WTC11 (cell line): ENCODE measurements at regions not wholly inside any gene's neighbourhood (a gene's known extent, or its start where the extent isn't known, plus 50 kb on each side); places are given as distances from the start of the nearest gene placed in this dataset.

ENCODE experiments used
- ATAC-seq: fragments of 200-7000 bp; cut with Tn5 transposase; 2 replicates; pipeline ENCODE4 v1.10.0; 2021; ENCODE audit warnings: mild to moderate bottlenecking, moderate library complexity
- CTCF ChIA-PET: fragments of 300-600 bp; sonication (Branson Sonifier 250); formaldehyde crosslinking; loops from one replicate; lab custom pipeline; 2021; ENCODE audit warnings: antibody characterized with exemption; lab: Charles Lee
- POLR2A ChIA-PET: fragments of 350-600 bp; sonication (Branson Sonifier 250); formaldehyde crosslinking; loops from one replicate; lab custom pipeline; 2021; ENCODE audit warnings: antibody characterized with exemption; lab: Charles Lee
- DNase-seq: peaks from one replicate; pipeline ENCODE4 v3.0.0; 2021; ENCODE audit warnings: low spot score
- H3K27ac Mint-ChIP-seq: 2 replicates; pipeline ENCODE4 v1.8.0; 2021; ENCODE audit warnings: mixed read lengths
- H3K27me3 Mint-ChIP-seq: 2 replicates; pipeline ENCODE4 v1.8.0; 2021; ENCODE audit warnings: low read depth, mild to moderate bottlenecking, moderate library complexity, mixed read lengths
- H3K36me3 Mint-ChIP-seq: 2 replicates; pipeline ENCODE4 v1.8.0; 2021; ENCODE audit warnings: mixed read lengths
- H3K4me1 Mint-ChIP-seq: 2 replicates; pipeline ENCODE4 v1.8.0; 2022; ENCODE audit warnings: mixed read lengths
- H3K4me3 Mint-ChIP-seq: 2 replicates; pipeline ENCODE4 v1.8.0; 2021; ENCODE audit warnings: mild to moderate bottlenecking, moderate library complexity, mixed read lengths
- H3K9me3 Mint-ChIP-seq: 2 replicates; pipeline ENCODE4 v1.8.0; 2021; ENCODE audit warnings: mixed read lengths
- ELF4 ChIP-seq: sonication (generic); formaldehyde crosslinking; IDR thresholded peaks from 2 replicates; pipeline ENCODE4 v1.8.1; 2022; ENCODE audit warnings: low read depth, mild to moderate bottlenecking, moderate library complexity, missing genetic modification reagents
- EMX1 ChIP-seq: fragments of 250-450 bp; sonication (Bioruptor Pico); IDR thresholded peaks from 2 replicates; pipeline ENCODE4 v1.8.0; 2021; ENCODE audit warnings: mild to moderate bottlenecking
- GABPB1 ChIP-seq: sonication (generic); formaldehyde crosslinking; IDR thresholded peaks from 2 replicates; pipeline ENCODE4 v1.8.1; 2023; ENCODE audit warnings: mild to moderate bottlenecking, missing genetic modification reagents
- GTF2I ChIP-seq: fragments of 250-450 bp; sonication (Bioruptor Pico); conservative IDR thresholded peaks from 2 replicates; pipeline ENCODE4 v1.4.0; 2021; ENCODE audit warnings: mild to moderate bottlenecking
- JAZF1 ChIP-seq: fragments of 250-450 bp; sonication (Bioruptor Pico); IDR thresholded peaks from 2 replicates; pipeline ENCODE4 v1.9.0; 2021; ENCODE audit warnings: moderate library complexity, mild to moderate bottlenecking, inconsistent platforms
- OVOL2 ChIP-seq: fragments of 250-450 bp; sonication (Bioruptor Pico); IDR thresholded peaks from 2 replicates; pipeline ENCODE4 v1.9.0; 2021; ENCODE audit warnings: mild to moderate bottlenecking, borderline replicate concordance
- PRRX2 ChIP-seq: fragments of 250-450 bp; sonication (Bioruptor Pico); IDR thresholded peaks from 2 replicates; pipeline ENCODE4 v1.8.0; 2021; ENCODE audit warnings: mild to moderate bottlenecking
- RORB ChIP-seq: fragments of 250-450 bp; sonication (Bioruptor Pico); IDR thresholded peaks from 2 replicates; pipeline ENCODE4 v1.9.0; 2021; ENCODE audit warnings: mild to moderate bottlenecking
- ZNF121 ChIP-seq: sonication (generic); formaldehyde crosslinking; IDR thresholded peaks from 2 replicates; pipeline ENCODE4 v1.8.0; 2023; ENCODE audit warnings: missing genetic modification reagents
- ZNF138 ChIP-seq: sonication (generic); formaldehyde crosslinking; conservative IDR thresholded peaks from 2 replicates; pipeline ENCODE4 v1.8.1; 2022; ENCODE audit warnings: mild to moderate bottlenecking, moderate library complexity, missing genetic modification reagents
- ZNF396 ChIP-seq: fragments of 250-450 bp; sonication (Bioruptor Pico); IDR thresholded peaks from 2 replicates; pipeline ENCODE4 v1.8.0; 2021; ENCODE audit warnings: mild to moderate bottlenecking, moderate library complexity, borderline replicate concordance
- ZNF423 ChIP-seq: fragments of 250-450 bp; sonication (Bioruptor Pico); IDR thresholded peaks from 2 replicates; pipeline ENCODE4 v2.1.2; 2022; ENCODE audit warnings: mild to moderate bottlenecking, moderate library complexity
- ZNF671 ChIP-seq: fragments of 250-450 bp; sonication (Bioruptor Pico); IDR thresholded peaks from 2 replicates; pipeline ENCODE4 v1.8.0; 2021; ENCODE audit warnings: mild to moderate bottlenecking
- TF ChIP-seq, protein P1 (sequence below): sonication (generic); formaldehyde crosslinking; IDR thresholded peaks from 2 replicates; pipeline ENCODE4 v1.8.0; 2022; ENCODE audit warnings: missing genetic modification reagents
- TF ChIP-seq, protein P2 (sequence below): fragments of 250-450 bp; sonication (Bioruptor Pico); IDR thresholded peaks from 2 replicates; pipeline ENCODE4 v2.1.2; 2022; ENCODE audit warnings: mild to moderate bottlenecking, moderate library complexity
- TF ChIP-seq, protein P3 (sequence below): sonication (generic); formaldehyde crosslinking; IDR thresholded peaks from 2 replicates; pipeline ENCODE4 v1.8.0; 2022; ENCODE audit warnings: mild to moderate bottlenecking, missing genetic modification reagents
- TF ChIP-seq, protein P4 (sequence below): sonication (generic); formaldehyde crosslinking; IDR thresholded peaks from 2 replicates; pipeline ENCODE4 v1.8.1; 2022; ENCODE audit warnings: missing genetic modification reagents, borderline replicate concordance
- TF ChIP-seq, protein P5 (sequence below): sonication (generic); formaldehyde crosslinking; IDR thresholded peaks from 2 replicates; pipeline ENCODE4 v1.8.1; 2023; ENCODE audit warnings: mild to moderate bottlenecking, missing genetic modification reagents, borderline replicate concordance
- TF ChIP-seq, protein P6 (sequence below): sonication (generic); formaldehyde crosslinking; IDR thresholded peaks from 2 replicates; pipeline ENCODE4 v1.8.1; 2022; ENCODE audit warnings: mild to moderate bottlenecking, missing genetic modification reagents, moderate library complexity, borderline replicate concordance
- TF ChIP-seq, protein P7 (sequence below): fragments of 250-450 bp; sonication (Bioruptor Pico); IDR thresholded peaks from 2 replicates; pipeline ENCODE4 v1.9.0; 2021; ENCODE audit warnings: moderate library complexity, mild to moderate bottlenecking, inconsistent platforms, borderline replicate concordance
- TF ChIP-seq, protein P8 (sequence below): sonication (generic); formaldehyde crosslinking; IDR thresholded peaks from 2 replicates; pipeline ENCODE4 v1.8.0; 2023; ENCODE audit warnings: missing genetic modification reagents

DNA sequence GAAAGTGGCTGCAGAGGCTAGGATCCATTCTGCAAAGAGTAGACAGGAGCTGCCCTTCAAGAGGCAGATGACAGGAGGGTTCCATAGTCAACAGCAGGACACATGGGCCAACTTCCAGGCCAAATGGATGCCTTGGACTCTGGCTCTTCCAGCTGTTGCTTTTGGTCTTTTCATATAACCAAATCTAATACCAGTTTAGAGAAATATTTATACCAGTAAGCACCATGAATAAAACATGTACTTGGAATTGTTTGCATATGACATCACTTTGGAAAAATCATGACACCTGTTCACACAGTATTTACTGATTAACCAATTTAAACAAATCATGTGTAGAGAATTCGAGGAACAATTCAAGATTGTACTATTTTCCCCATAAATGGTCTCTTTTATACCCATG lies 481.3 kb downstream of the DMRT2 start (continued):
- TF ChIP-seq, protein P1, sequence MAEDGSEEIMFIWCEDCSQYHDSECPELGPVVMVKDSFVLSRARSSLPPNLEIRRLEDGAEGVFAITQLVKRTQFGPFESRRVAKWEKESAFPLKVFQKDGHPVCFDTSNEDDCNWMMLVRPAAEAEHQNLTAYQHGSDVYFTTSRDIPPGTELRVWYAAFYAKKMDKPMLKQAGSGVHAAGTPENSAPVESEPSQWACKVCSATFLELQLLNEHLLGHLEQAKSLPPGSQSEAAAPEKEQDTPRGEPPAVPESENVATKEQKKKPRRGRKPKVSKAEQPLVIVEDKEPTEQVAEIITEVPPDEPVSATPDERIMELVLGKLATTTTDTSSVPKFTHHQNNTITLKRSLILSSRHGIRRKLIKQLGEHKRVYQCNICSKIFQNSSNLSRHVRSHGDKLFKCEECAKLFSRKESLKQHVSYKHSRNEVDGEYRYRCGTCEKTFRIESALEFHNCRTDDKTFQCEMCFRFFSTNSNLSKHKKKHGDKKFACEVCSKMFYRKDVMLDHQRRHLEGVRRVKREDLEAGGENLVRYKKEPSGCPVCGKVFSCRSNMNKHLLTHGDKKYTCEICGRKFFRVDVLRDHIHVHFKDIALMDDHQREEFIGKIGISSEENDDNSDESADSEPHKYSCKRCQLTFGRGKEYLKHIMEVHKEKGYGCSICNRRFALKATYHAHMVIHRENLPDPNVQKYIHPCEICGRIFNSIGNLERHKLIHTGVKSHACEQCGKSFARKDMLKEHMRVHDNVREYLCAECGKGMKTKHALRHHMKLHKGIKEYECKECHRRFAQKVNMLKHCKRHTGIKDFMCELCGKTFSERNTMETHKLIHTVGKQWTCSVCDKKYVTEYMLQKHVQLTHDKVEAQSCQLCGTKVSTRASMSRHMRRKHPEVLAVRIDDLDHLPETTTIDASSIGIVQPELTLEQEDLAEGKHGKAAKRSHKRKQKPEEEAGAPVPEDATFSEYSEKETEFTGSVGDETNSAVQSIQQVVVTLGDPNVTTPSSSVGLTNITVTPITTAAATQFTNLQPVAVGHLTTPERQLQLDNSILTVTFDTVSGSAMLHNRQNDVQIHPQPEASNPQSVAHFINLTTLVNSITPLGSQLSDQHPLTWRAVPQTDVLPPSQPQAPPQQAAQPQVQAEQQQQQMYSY (CRISPR knock-in tag), result no peak
- TF ChIP-seq, protein P2, sequence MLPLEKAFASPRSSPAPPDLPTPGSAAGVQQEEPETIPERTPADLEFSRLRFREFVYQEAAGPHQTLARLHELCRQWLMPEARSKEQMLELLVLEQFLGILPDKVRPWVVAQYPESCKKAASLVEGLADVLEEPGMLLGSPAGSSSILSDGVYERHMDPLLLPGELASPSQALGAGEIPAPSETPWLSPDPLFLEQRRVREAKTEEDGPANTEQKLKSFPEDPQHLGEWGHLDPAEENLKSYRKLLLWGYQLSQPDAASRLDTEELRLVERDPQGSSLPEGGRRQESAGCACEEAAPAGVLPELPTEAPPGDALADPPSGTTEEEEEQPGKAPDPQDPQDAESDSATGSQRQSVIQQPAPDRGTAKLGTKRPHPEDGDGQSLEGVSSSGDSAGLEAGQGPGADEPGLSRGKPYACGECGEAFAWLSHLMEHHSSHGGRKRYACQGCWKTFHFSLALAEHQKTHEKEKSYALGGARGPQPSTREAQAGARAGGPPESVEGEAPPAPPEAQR (CRISPR knock-in tag), result no peak

DNA sequence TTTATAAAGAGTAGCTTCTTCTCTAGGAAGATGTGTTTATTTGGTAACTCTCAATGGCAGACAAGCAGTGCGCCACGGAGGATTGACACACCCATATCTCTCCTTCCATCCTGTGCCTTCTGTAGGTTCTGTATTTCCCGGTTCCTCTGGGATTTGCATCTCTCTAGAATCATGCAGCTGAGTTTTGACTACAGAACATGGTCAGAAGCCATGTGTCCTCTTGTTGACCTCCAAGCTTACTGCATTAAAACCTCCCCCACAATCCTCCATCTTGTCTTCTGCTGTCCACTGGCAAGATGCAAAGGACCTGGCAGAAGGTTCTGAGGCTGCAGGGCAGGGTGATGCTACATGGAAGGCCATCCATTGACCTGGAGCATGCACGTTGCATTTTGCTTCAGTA lies 482.0 kb downstream of the DMRT2 start:
- DNase-seq (no peak), ATAC-seq (no peak)
- Mint-ChIP-seq H3K9me3 (peaks cover 4% of the 10 kb centered on the region), H3K4me1 (no peaks in the 10 kb centered on the region), H3K36me3 (no peaks in the 10 kb centered on the region), H3K27me3 (no peaks in the 10 kb centered on the region), H3K27ac (no peak overlapping the region), H3K4me3 (no peak overlapping the region)
- POLR2A ChIA-PET, result no interaction called here
- CTCF ChIA-PET, result no interaction called here
- TF ChIP-seq, protein P3, sequence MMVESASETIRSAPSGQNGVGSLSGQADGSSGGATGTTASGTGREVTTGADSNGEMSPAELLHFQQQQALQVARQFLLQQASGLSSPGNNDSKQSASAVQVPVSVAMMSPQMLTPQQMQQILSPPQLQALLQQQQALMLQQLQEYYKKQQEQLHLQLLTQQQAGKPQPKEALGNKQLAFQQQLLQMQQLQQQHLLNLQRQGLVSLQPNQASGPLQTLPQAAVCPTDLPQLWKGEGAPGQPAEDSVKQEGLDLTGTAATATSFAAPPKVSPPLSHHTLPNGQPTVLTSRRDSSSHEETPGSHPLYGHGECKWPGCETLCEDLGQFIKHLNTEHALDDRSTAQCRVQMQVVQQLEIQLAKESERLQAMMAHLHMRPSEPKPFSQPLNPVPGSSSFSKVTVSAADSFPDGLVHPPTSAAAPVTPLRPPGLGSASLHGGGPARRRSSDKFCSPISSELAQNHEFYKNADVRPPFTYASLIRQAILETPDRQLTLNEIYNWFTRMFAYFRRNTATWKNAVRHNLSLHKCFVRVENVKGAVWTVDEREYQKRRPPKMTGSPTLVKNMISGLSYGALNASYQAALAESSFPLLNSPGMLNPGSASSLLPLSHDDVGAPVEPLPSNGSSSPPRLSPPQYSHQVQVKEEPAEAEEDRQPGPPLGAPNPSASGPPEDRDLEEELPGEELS, result no peak
- no peak for TF ChIP-seq ZNF423 (CRISPR knock-in tag)
- TF ChIP-seq GTF2I (CRISPR knock-in tag), result no peak
- TF ChIP-seq ZNF121 (CRISPR knock-in tag), result no peak
- TF ChIP-seq EMX1 (CRISPR knock-in tag), result no peak
- TF ChIP-seq ZNF396 (CRISPR knock-in tag), result no peak
- no peak for TF ChIP-seq RORB
- TF ChIP-seq, protein P4, sequence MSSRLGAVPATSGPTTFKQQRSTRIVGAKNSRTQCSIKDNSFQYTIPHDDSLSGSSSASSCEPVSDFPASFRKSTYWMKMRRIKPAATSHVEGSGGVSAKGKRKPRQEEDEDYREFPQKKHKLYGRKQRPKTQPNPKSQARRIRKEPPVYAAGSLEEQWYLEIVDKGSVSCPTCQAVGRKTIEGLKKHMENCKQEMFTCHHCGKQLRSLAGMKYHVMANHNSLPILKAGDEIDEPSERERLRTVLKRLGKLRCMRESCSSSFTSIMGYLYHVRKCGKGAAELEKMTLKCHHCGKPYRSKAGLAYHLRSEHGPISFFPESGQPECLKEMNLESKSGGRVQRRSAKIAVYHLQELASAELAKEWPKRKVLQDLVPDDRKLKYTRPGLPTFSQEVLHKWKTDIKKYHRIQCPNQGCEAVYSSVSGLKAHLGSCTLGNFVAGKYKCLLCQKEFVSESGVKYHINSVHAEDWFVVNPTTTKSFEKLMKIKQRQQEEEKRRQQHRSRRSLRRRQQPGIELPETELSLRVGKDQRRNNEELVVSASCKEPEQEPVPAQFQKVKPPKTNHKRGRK, result no peak
- TF ChIP-seq PRRX2 (CRISPR knock-in tag), result no peak
- TF ChIP-seq, protein P5, sequence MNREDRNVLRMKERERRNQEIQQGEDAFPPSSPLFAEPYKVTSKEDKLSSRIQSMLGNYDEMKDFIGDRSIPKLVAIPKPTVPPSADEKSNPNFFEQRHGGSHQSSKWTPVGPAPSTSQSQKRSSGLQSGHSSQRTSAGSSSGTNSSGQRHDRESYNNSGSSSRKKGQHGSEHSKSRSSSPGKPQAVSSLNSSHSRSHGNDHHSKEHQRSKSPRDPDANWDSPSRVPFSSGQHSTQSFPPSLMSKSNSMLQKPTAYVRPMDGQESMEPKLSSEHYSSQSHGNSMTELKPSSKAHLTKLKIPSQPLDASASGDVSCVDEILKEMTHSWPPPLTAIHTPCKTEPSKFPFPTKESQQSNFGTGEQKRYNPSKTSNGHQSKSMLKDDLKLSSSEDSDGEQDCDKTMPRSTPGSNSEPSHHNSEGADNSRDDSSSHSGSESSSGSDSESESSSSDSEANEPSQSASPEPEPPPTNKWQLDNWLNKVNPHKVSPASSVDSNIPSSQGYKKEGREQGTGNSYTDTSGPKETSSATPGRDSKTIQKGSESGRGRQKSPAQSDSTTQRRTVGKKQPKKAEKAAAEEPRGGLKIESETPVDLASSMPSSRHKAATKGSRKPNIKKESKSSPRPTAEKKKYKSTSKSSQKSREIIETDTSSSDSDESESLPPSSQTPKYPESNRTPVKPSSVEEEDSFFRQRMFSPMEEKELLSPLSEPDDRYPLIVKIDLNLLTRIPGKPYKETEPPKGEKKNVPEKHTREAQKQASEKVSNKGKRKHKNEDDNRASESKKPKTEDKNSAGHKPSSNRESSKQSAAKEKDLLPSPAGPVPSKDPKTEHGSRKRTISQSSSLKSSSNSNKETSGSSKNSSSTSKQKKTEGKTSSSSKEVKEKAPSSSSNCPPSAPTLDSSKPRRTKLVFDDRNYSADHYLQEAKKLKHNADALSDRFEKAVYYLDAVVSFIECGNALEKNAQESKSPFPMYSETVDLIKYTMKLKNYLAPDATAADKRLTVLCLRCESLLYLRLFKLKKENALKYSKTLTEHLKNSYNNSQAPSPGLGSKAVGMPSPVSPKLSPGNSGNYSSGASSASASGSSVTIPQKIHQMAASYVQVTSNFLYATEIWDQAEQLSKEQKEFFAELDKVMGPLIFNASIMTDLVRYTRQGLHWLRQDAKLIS (CRISPR knock-in tag), result no peak
- TF ChIP-seq, protein P6, sequence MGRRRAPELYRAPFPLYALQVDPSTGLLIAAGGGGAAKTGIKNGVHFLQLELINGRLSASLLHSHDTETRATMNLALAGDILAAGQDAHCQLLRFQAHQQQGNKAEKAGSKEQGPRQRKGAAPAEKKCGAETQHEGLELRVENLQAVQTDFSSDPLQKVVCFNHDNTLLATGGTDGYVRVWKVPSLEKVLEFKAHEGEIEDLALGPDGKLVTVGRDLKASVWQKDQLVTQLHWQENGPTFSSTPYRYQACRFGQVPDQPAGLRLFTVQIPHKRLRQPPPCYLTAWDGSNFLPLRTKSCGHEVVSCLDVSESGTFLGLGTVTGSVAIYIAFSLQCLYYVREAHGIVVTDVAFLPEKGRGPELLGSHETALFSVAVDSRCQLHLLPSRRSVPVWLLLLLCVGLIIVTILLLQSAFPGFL, result no peak
- TF ChIP-seq, protein P7, sequence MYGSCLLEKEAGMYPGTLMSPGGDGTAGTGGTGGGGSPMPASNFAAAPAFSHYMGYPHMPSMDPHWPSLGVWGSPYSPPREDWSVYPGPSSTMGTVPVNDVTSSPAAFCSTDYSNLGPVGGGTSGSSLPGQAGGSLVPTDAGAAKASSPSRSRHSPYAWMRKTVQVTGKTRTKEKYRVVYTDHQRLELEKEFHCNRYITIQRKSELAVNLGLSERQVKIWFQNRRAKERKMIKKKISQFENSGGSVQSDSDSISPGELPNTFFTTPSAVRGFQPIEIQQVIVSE (CRISPR knock-in tag), result no peak
- no peak for TF ChIP-seq OVOL2 (CRISPR knock-in tag)
- TF ChIP-seq ELF4 (CRISPR knock-in tag), result no peak
- TF ChIP-seq ZNF671 (CRISPR knock-in tag), result no peak
- no peak for TF ChIP-seq ZNF138 (CRISPR knock-in tag)
- TF ChIP-seq JAZF1, result no peak
- TF ChIP-seq, protein P8, sequence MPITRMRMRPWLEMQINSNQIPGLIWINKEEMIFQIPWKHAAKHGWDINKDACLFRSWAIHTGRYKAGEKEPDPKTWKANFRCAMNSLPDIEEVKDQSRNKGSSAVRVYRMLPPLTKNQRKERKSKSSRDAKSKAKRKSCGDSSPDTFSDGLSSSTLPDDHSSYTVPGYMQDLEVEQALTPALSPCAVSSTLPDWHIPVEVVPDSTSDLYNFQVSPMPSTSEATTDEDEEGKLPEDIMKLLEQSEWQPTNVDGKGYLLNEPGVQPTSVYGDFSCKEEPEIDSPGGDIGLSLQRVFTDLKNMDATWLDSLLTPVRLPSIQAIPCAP (CRISPR knock-in tag), result no peak
- no peak for TF ChIP-seq GABPB1 (CRISPR knock-in tag)
